ENCODE measurements at regions not wholly inside any gene's neighbourhood (a gene's known extent, or its start where the extent isn't known, plus 50 kb on each side); places are given as distances from the start of the nearest gene placed in this dataset.
A peak's percentile ranks its signal among the peaks of the same experiment; 100 is the strongest.

- no peak for DNase-seq
Measured at GRCh38 chr18:45274026-45274425, 341.2 kb upstream of the SLC14A2 start.

DNA sequence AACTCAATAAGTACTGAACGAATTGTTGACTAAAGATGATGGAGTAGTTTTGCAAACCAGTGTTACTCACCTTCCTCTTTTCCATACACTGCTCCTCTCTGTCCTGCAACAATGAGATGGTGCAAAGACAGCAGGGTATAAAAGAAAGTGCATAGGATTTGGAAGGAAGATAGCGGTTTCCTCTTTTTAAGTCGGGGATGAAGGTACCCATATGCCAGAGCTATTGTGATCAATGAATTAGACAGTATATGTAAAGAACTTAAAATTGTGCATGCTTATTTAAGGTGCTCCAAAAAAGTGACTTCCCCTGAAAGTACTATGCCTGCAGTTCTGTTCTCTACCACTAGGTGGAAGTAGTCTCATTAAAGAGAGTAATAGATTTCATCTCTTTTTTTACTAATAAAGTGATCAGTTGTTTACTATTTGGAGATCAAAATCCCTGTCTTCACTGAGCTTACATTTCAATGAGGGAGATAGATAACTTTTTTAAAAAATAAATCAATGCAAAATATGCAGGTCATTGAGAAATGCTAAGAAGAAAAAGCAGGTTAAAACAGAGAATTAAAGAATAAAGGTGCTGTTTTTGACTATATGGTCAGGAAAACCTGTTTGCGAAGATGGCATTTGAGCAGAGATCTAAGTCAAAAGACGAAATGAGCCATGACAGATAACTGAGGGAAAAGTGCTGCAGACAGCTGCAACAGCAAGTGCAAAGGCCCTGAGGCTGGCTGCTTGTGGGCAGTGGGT is 339.7 kb upstream of the SLC14A2 start:
- DNase-seq = peak; percentile 17

DNA sequence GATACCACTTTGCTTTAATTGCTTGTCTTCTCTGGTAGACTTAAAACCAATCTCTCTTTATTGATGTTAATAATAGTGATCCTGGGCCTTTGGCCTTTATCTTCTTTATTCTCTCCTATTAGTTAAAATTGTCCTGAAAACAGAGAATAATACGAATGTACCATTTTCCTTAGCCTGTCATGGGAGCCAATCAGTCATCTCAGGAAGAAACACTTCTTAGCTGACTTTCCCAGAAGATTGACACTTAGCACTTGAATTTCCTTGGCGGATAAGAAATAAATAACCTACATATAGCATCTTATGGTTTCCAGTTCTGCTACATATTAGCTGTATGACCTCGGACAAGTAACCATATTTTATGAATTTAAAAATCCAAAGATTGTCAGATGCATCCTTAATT is 338.4 kb upstream of the SLC14A2 start:
- no peak for DNase-seq

- DNase-seq = no peak
Measured at GRCh38 chr18:45277908-45278307, 337.4 kb upstream of the SLC14A2 start.

- DNase-seq = no peak
Measured at GRCh38 chr18:45280481-45281276, 334.6 kb upstream of the SLC14A2 start.

GRCh38 chr18:45282101-45282812 is 333.0 kb upstream of the SLC14A2 start:
- DNase-seq = peak; percentile 9

DNA sequence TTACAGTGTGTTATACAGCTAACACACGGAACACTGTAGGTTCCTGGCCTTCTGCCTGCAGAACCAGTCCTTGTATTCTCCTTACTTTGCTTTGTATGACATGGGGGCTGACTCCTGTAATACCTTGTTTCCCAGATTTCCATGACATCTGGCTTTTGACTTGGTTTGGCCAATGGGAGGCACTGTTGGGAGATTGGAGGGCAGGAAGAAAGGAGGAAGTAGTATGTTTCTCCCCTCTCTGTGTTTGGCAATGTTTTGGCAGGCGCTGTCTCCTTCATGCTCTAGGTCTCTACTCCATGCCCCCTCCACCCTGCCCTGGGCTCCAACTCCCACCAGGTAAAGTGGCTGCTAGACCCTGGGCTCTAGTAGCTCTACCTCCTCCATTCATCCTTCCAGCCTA is 331.1 kb upstream of the SLC14A2 start:
- DNase-seq = no peak

GRCh38 chr18:45284851-45285250 is 330.4 kb upstream of the SLC14A2 start:
- DNase-seq = no peak

GRCh38 chr18:45285251-45285650 is 330.0 kb upstream of the SLC14A2 start:
- no peak for DNase-seq

GRCh38 chr18:45286431-45286830 is 328.8 kb upstream of the SLC14A2 start:
- DNase-seq = no peak

DNA sequence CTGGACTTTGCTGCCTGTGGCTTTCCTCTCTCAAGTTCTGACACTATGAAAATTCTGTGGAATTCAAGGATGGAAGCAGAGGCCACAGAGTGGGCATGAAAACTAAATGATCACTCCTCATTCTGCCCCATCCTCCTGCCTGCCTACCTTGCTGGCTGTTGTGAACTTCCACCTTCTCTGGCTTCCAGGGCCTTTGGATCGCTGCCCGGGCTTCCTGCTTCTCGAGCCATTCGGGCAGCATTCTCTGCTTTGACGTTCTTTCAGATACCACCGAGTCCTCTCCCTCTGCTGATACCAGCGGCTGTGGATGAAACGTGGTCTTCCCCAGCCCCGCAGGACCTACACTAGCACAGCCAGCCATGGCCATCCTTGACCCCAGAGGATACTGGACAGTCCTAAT is 327.7 kb upstream of the SLC14A2 start:
- no peak for DNase-seq

DNA sequence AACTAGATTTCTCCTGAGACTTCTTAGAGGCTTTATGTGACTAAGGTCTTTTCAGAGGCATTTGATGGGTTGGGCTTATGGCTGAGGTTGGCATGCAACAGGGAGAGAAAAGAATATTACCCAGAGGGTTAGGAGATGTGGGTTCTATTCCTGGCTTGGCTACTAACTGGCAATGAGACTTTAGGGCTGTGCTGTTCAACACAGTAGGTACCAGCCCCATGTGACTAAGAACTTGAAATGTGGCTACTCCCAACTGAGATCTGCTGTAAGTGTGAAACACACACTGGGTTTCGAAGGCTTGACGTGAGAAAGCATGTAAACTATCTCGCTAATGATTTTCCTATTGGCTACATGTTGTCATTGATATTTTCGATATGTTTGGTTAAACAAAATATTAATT is 324.9 kb upstream of the SLC14A2 start:
- DNase-seq = no peak

GRCh38 chr18:45291621-45292615 is 323.4 kb upstream of the SLC14A2 start:
- DNase-seq = peak; percentile 56

DNA sequence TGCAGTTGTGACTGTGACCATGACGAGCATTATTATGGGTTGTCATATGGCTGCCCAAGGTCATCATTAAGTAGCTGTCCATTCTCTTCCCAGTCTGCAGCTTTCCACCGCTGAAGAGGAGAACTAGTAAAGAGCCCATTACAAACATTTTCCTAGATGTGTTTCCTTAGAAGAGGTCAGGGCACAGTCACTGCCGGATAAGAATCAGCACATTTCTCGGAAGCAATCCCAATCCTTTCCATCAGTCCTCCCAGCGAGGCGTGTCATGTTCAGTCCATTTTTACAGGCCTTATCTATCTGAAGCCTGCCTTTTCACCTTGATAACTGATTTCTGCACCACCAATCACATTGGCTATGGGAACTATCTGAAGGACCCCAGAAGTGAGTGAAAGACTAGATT is 319.9 kb upstream of the SLC14A2 start:
- DNase-seq = no peak

- no peak for DNase-seq
Measured at GRCh38 chr18:45298986-45299385, 316.3 kb upstream of the SLC14A2 start.

DNA sequence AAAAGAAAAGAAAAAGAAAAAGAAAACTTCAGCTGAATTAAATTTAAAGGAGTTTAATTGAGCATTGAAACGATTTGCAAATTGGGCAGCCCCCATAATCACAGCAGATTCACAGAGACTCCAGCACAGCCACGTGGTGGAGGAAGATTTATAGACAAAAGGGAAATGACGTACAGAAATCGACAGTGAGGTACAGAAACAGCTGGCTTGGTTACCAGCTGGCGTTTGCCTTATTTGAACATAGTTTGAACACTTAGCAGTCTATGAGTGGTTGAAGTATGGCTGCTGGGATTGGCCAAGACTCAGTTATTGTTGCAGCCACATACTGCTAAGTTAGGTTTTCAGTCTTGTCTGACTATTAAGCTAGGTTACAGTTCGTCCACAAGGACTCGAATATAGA is 312.2 kb upstream of the SLC14A2 start:
- DNase-seq = no peak

GRCh38 chr18:45304558-45304957 is 310.7 kb upstream of the SLC14A2 start:
- no peak for DNase-seq

GRCh38 chr18:45312555-45313126 is 302.6 kb upstream of the SLC14A2 start:
- DNase-seq = no peak

GRCh38 chr18:45316127-45316526 is 299.1 kb upstream of the SLC14A2 start:
- no peak for DNase-seq

DNA sequence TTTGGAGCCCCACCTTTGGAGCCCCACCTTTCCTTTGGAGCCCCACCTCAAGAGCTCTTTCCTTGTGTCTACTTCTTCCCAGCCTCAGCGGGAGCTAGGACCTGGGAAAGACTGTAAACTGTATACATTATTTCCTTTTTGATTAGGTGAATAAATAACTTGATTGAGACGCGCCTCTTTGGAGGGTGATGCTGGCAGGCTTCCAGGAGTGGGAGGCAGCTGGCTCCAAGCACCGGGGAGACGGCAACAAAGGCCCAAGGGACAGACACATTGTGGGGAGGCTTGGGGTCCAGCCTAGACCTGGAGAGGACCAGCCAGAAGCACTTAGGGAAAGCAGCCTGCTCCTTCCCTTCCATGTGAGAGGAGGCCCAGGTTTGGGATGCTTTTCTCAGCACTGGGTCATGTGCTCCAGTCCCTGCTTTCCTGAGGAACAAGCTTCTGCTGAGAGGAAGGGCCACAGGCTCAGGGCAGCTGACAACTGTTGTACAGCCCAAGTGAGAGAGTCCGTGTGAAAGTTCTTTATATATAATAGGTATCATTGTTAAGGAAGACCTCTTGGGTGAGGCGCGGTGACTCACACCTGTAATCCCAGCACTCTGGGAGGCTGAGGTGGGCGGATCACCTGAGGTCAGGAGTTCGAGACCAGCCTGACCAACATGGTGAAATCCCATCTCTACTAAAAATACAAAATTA is 297.2 kb upstream of the SLC14A2 start:
- DNase-seq = no peak

GRCh38 chr18:45320724-45321123 is 294.6 kb upstream of the SLC14A2 start:
- DNase-seq = peak; percentile 50

Measured in fibroblast of upper back skin (primary cell).